ENCODE measurements at regions not wholly inside any gene's neighbourhood (a gene's known extent, or its start where the extent isn't known, plus 50 kb on each side); places are given as distances from the start of the nearest gene placed in this dataset.

DNA sequence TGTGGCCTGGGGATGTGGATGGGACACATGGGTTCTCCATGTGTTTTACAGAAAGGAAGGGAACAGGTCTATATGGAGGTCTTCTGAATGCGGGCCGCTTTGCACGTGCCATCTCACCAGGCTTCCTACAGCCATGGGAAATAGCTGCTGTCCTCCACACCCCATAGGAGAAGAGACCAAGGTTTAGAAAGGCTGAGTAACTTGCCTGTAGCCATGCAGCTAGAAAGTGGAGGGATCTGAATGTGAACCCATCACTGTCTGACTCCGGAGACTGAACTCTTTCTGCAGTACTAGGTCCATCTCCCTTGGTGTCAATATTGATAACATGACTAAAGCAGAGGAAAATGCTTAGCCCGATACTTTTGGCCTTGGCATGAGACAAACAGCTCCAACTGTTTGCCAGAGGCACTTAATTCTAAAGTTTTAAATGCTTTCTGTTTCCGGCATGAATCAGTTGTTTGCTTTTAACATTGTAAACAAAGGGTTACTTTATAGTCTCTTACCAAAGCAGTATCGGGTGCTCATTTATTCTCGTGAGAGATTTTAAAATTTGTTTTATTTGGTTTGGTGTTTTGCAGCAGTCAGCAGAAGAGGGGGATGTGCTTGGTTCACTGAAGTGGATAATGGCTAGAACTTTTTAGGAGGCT lies 64.8 kb upstream of the LOXL4 start:
- TF ChIP-seq CTCF (IDR thresholded peaks at IDR 0.05; ENCODE audit: low read length), result no peak
- no peak for TF ChIP-seq EZH2 (IDR thresholded peaks at IDR 0.05; ENCODE audit: borderline replicate concordance, low read length)
